Mesodermal cell (in vitro differentiated cells): ENCODE measurements at regions not wholly inside any gene's neighbourhood (a gene's known extent, or its start where the extent isn't known, plus 50 kb on each side); places are given as distances from the start of the nearest gene placed in this dataset.
"Not testable (repeated sequence)": the region's sequence is repeated elsewhere in the genome, so short reads cannot be mapped to it uniquely, and the experiment has no call there.

Source experiments
- H3K27ac ChIP-seq: 2 replicates; pipeline ENCODE4 v1.7.0; 2013; ENCODE audit warnings: mild to moderate bottlenecking, low read depth, low read length, moderate library complexity; ENCODE audit not compliant: severe bottlenecking
- H3K36me3 ChIP-seq: 2 replicates; pipeline ENCODE4 v1.7.1; 2013; ENCODE audit warnings: mild to moderate bottlenecking, low read length, moderate library complexity; ENCODE audit not compliant: control insufficient read depth, insufficient read depth
- H3K4me1 ChIP-seq: one replicate; pipeline ENCODE4 v1.7.1; 2013; ENCODE audit warnings: mild to moderate bottlenecking, low read length; ENCODE audit not compliant: insufficient read depth, control insufficient read depth, poor library complexity, severe bottlenecking
- H3K4me3 ChIP-seq: 2 replicates; pipeline ENCODE4 v1.7.0; 2013; ENCODE audit warnings: low read length, control low read depth, mild to moderate bottlenecking; ENCODE audit not compliant: insufficient read depth, poor library complexity, severe bottlenecking; ENCODE audit errors: extremely low read depth
- H3K9me3 ChIP-seq: 2 replicates; pipeline ENCODE4 v1.7.1; 2013; ENCODE audit warnings: mild to moderate bottlenecking, low read length, moderate library complexity; ENCODE audit not compliant: control insufficient read depth
- WGBS, 2 experiments: methylation state at CpG; one replicate each; pipeline ENCODE4 v1.1.5; 2013; ENCODE audit warnings: missing lambda C conversion rate in 2 of 2; ENCODE audit not compliant: insufficient coverage in 2 of 2; 5-methylcytosine and 5-hydroxymethylcytosine counted together

GRCh38 chr13:19362946-19363510 is 181.4 kb upstream of the TUBA3C start:
- no CpG with 5 or more reads among the region's 2 CpGs for WGBS, 2 experiments
- Histone ChIP-seq H3K36me3 (no peaks in the 10 kb centered on the region), H3K4me3 (no peak overlapping the region), H3K9me3 (peaks cover 43% of the 10 kb centered on the region), H3K4me1 (no peaks in the 10 kb centered on the region), H3K27ac (no peak overlapping the region)

- not testable (repeated sequence) for H3K4me1 ChIP-seq, H3K4me3 ChIP-seq, H3K36me3 ChIP-seq, H3K27ac ChIP-seq
- peaks cover 46% of the 10 kb centered on the region for H3K9me3 ChIP-seq
- 67% methylated on average over 1 of the region's 2 CpGs; no CpG with 5 or more reads in 1 of the 2 experiments for WGBS, 2 experiments
Observed at GRCh38 chr13:19359697-19360096, 178.1 kb upstream of the TUBA3C start.

GRCh38 chr13:19345916-19346422 is 164.3 kb upstream of the TUBA3C start:
- WGBS, 2 experiments = 78% methylated on average over 11 to 12 of the region's 14 CpGs
- Histone ChIP-seq H3K9me3 (peaks cover 16% of the 10 kb centered on the region), H3K4me3 (no peak overlapping the region)

GRCh38 chr13:19345158-19345557 is 163.5 kb upstream of the TUBA3C start:
- peaks cover 25% of the 10 kb centered on the region for H3K9me3 ChIP-seq
- 71 to 72% methylated on average over 9 to 10 of the region's 10 CpGs for WGBS, 2 experiments
- H3K27ac ChIP-seq = no peak overlapping the region
- no peaks in the 10 kb centered on the region for H3K36me3 ChIP-seq
- no peaks in the 10 kb centered on the region for H3K4me1 ChIP-seq
- no peak overlapping the region for H3K4me3 ChIP-seq

More at GRCh38 chr13:19345916-19346422, 164.3 kb upstream of the TUBA3C start:
- H3K4me1 ChIP-seq = no peaks in the 10 kb centered on the region
- H3K36me3 ChIP-seq = no peaks in the 10 kb centered on the region
- no peak overlapping the region for H3K27ac ChIP-seq

- H3K4me1 ChIP-seq, H3K27ac ChIP-seq, H3K4me3 ChIP-seq, H3K36me3 ChIP-seq: not testable (repeated sequence)
- peaks cover 30% of the 10 kb centered on the region for H3K9me3 ChIP-seq
- WGBS, 2 experiments = 84 to 92% methylated on average over 7 to 19 of the region's 50 CpGs
Observed at GRCh38 chr13:19344585-19345120, 163.0 kb upstream of the TUBA3C start.

- no peaks in the 10 kb centered on the region for H3K36me3 ChIP-seq
- H3K4me1 ChIP-seq = no peaks in the 10 kb centered on the region
- WGBS, 2 experiments = no CpG with 5 or more reads among the region's 3 CpGs
- no peak overlapping the region for H3K27ac ChIP-seq
- no peak overlapping the region for H3K4me3 ChIP-seq
- peaks cover 30% of the 10 kb centered on the region for H3K9me3 ChIP-seq
Observed at GRCh38 chr13:19332378-19332777, 150.8 kb upstream of the TUBA3C start.

- no CpG with 5 or more reads among the region's 3 CpGs for WGBS, 2 experiments
- Histone ChIP-seq H3K9me3 (peaks cover 44% of the 10 kb centered on the region), H3K27ac (no peak overlapping the region), H3K4me1 (no peaks in the 10 kb centered on the region), H3K36me3 (no peaks in the 10 kb centered on the region), H3K4me3 (no peak overlapping the region)
Observed at GRCh38 chr13:19329365-19329764, 147.7 kb upstream of the TUBA3C start.

- H3K4me1 ChIP-seq = no peaks in the 10 kb centered on the region
- H3K27ac ChIP-seq = no peak overlapping the region
- H3K36me3 ChIP-seq = no peaks in the 10 kb centered on the region
- H3K9me3 ChIP-seq = peaks cover 53% of the 10 kb centered on the region
- H3K4me3 ChIP-seq = no peak overlapping the region
Observed at GRCh38 chr13:19324325-19324724, 142.7 kb upstream of the TUBA3C start.

GRCh38 chr13:19321222-19321621 is 139.6 kb upstream of the TUBA3C start:
- H3K9me3 ChIP-seq = peaks cover 53% of the 10 kb centered on the region
- H3K36me3 ChIP-seq = no peaks in the 10 kb centered on the region
- H3K4me1 ChIP-seq = no peaks in the 10 kb centered on the region
- H3K4me3 ChIP-seq = no peak overlapping the region
- no CpG with 5 or more reads among the region's 3 CpGs for WGBS, 2 experiments
- no peak overlapping the region for H3K27ac ChIP-seq

- Histone ChIP-seq H3K27ac (no peak overlapping the region), H3K4me3 (no peak overlapping the region), H3K9me3 (peaks cover 51% of the 10 kb centered on the region), H3K4me1 (no peaks in the 10 kb centered on the region), H3K36me3 (no peaks in the 10 kb centered on the region)
- WGBS, 2 experiments = 59 to 60% methylated on average over 8 to 10 of the region's 17 CpGs
Observed at GRCh38 chr13:19305434-19305833, 123.8 kb upstream of the TUBA3C start.

GRCh38 chr13:19289180-19289579 is 107.6 kb upstream of the TUBA3C start:
- peaks cover 65% of the 10 kb centered on the region for H3K9me3 ChIP-seq

More at GRCh38 chr13:19289180-19289579, 107.6 kb upstream of the TUBA3C start:
- Histone ChIP-seq H3K36me3 (no peaks in the 10 kb centered on the region), H3K27ac (no peak overlapping the region), H3K4me1 (no peaks in the 10 kb centered on the region), H3K4me3 (no peak overlapping the region)
- 8 to 48% methylated on average over 2 to 3 of the region's 3 CpGs for WGBS, 2 experiments
